GM12892 (cell line): ENCODE measurements at regions not wholly inside any gene's neighbourhood (a gene's known extent, or its start where the extent isn't known, plus 50 kb on each side); places are given as distances from the start of the nearest gene placed in this dataset.

Source experiments
- POLR2A ChIP-seq: IDR thresholded peaks from 2 replicates; pipeline ENCODE4 v1.6.1; 2011; ENCODE audit warnings: low read depth, low read length, control low read depth
- POLR2AphosphoS5 ChIP-seq: IDR thresholded peaks from 2 replicates; pipeline ENCODE4 v1.6.1; 2011; ENCODE audit warnings: low read depth, low read length, control low read depth

DNA sequence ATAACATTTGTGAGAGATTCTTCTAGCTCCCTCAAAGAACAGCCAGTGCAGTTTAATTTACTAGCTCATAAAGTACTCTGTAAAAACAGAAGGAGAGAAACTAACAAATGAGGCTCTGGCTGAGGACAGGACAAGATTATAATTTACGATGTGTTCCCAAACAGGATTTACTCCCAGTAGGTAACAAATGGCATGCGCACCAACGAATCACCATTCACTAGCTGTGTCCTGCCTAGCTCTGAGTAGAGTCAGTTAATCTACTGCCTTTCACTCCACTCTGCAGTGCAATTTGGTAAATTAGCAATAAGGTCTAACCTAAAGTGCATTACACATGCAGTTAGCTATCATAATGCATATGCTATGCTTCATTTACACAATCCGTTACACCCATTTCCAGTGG is 497.4 kb upstream of the CCNG1 start:
- TF ChIP-seq POLR2A (no peak), POLR2AphosphoS5 (no peak)
